BJ (cell line): ENCODE measurements at regions not wholly inside any gene's neighbourhood (a gene's known extent, or its start where the extent isn't known, plus 50 kb on each side); places are given as distances from the start of the nearest gene placed in this dataset.

ENCODE experiments used
- CTCF ChIA-PET: fragments of 350-600 bp; formaldehyde crosslinking; extraction: SDS; loops from one replicate; lab custom pipeline; 2021; ENCODE audit warnings: antibody characterized with exemption, inconsistent platforms; lab: Yijun Ruan, JAX
- POLR2A ChIA-PET: fragments of 300-600 bp; sonication (Branson Sonifier 250); formaldehyde crosslinking; extraction: SDS; loops from one replicate; lab custom pipeline; 2021; ENCODE audit warnings: antibody characterized with exemption; lab: Charles Lee
- DNase-seq: peaks from one replicate; pipeline ENCODE4 v3.0.0-alpha.2; 2011; ENCODE audit warnings: low read depth
- H3K27me3 ChIP-seq: 2 replicates; pipeline ENCODE4 v1.6.0; 2011; ENCODE audit warnings: low read length; ENCODE audit not compliant: control insufficient read depth, insufficient read depth
- H3K36me3 ChIP-seq: 2 replicates; pipeline ENCODE4 v1.5.1; 2011; ENCODE audit warnings: low read length; ENCODE audit not compliant: control insufficient read depth, insufficient read depth
- H3K4me3 ChIP-seq: 2 replicates; pipeline ENCODE4 v1.5.1; 2011; ENCODE audit warnings: low read depth, mild to moderate bottlenecking, control low read depth, low read length
- TF ChIP-seq, protein P1 (sequence below): IDR thresholded peaks from 2 replicates; pipeline ENCODE4 v1.5.1; 2011; ENCODE audit warnings: low read depth, mild to moderate bottlenecking, control low read depth, inconsistent platforms, low read length, moderate library complexity; ENCODE audit not compliant: insufficient read depth

GRCh38 chr15:46934851-46935250, 782.5 kb upstream of the SEMA6D start:
- no peaks in the 10 kb centered on the region for H3K36me3 ChIP-seq
- no peaks in the 10 kb centered on the region for H3K27me3 ChIP-seq
- POLR2A ChIA-PET: no interaction called here
- DNase-seq: no peak
- no peak overlapping the region for H3K4me3 ChIP-seq
- TF ChIP-seq, protein P1, sequence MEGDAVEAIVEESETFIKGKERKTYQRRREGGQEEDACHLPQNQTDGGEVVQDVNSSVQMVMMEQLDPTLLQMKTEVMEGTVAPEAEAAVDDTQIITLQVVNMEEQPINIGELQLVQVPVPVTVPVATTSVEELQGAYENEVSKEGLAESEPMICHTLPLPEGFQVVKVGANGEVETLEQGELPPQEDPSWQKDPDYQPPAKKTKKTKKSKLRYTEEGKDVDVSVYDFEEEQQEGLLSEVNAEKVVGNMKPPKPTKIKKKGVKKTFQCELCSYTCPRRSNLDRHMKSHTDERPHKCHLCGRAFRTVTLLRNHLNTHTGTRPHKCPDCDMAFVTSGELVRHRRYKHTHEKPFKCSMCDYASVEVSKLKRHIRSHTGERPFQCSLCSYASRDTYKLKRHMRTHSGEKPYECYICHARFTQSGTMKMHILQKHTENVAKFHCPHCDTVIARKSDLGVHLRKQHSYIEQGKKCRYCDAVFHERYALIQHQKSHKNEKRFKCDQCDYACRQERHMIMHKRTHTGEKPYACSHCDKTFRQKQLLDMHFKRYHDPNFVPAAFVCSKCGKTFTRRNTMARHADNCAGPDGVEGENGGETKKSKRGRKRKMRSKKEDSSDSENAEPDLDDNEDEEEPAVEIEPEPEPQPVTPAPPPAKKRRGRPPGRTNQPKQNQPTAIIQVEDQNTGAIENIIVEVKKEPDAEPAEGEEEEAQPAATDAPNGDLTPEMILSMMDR: no peak
- CTCF ChIA-PET: interaction anchor here (0.6 kb wide), 1 partner anchor 184 kb away, joined by 3 read pairs; no protein-coding TSS in a partner anchor

DNA sequence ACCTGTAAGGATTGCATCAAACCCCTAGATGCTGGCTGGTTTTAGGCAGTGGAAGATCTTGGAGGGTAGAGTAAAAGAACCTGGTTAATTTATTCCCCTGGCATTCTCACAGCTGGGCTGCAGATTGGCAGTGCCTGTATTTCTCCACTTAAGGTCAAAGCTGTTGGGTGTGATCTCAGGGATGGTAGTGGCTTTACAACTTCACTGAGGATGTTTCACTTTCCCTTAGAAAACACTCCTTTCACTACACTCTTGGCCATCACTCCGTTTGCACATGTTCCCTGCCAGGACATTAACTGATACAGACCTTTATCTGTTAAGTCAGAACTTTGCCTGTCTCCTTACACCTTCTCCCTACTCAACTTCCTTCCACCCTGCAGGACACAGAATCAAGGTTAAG, 779.1 kb upstream of the SEMA6D start:
- CTCF ChIA-PET: no interaction called here
- TF ChIP-seq, protein P1: no peak
- Histone ChIP-seq H3K36me3 (no peaks in the 10 kb centered on the region), H3K27me3 (no peaks in the 10 kb centered on the region), H3K4me3 (no peak overlapping the region)
- no peak for DNase-seq
- POLR2A ChIA-PET: no interaction called here

- TF ChIP-seq, protein P1: no peak
- Histone ChIP-seq H3K27me3 (no peaks in the 10 kb centered on the region), H3K4me3 (no peak overlapping the region), H3K36me3 (no peaks in the 10 kb centered on the region)
- DNase-seq: no peak
- CTCF ChIA-PET: no interaction called here
- POLR2A ChIA-PET: no interaction called here
Measured at GRCh38 chr15:46941241-46941640, 776.1 kb upstream of the SEMA6D start.

- POLR2A ChIA-PET: no interaction called here
- no peaks in the 10 kb centered on the region for H3K27me3 ChIP-seq
- H3K4me3 ChIP-seq: no peak overlapping the region
- CTCF ChIA-PET: interaction anchor here (0.5 kb wide), 1 partner anchor 8 kb away, joined by 4 read pairs; no protein-coding TSS in a partner anchor
- TF ChIP-seq, protein P1: no peak
- H3K36me3 ChIP-seq: no peaks in the 10 kb centered on the region
- no peak for DNase-seq
Measured at GRCh38 chr15:46946953-46947352, 770.4 kb upstream of the SEMA6D start.

DNA sequence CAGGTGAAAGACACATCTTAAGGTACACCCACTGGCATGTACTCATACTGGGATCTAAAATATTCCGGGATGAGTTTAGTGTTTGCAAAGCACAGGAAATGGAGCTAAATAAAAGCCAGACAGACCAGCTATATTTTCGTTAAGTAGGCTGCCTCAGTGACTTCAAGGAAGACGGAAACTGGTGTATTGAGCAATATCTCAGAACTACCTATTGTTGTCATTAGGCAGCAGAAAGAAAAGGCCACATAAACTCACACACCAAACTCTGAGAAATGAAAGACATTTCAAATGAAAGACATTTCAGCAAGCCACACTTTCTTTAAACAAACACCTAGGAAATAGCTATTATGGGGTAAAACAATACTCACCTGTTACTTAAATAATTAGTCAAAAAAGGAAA, 761.7 kb upstream of the SEMA6D start:
- CTCF ChIA-PET: interaction anchor here (0.9 kb wide), 1 partner anchor 9 kb away, joined by 4 read pairs; no protein-coding TSS in a partner anchor
- H3K27me3 ChIP-seq: no peaks in the 10 kb centered on the region
- no peak overlapping the region for H3K4me3 ChIP-seq
- DNase-seq: no peak
- TF ChIP-seq, protein P1: no peak
- H3K36me3 ChIP-seq: no peaks in the 10 kb centered on the region
- POLR2A ChIA-PET: no interaction called here
